ENCODE measurements at regions not wholly inside any gene's neighbourhood (a gene's known extent, or its start where the extent isn't known, plus 50 kb on each side); places are given as distances from the start of the nearest gene placed in this dataset.

- Histone ChIP-seq H3K27me3 (ENCODE audit: insufficient read depth, low read depth, severe bottlenecking) (no peaks in the 10 kb centered on the region), H3K36me3 (no peaks in the 10 kb centered on the region), H3K4me3 (ENCODE audit: low read depth, low read length) (no peak overlapping the region), H3K9me3 (ENCODE audit: severe bottlenecking) (peaks cover 2% of the 10 kb centered on the region), H3K27ac (no peak overlapping the region)
- no peak for TF ChIP-seq CTCF (IDR thresholded peaks at IDR 0.05; ENCODE audit: low read depth, low read length)
- no peak for DNase-seq
Observed at GRCh38 chr5:133827011-133827410, 141.4 kb downstream of the C5orf15 start.

GRCh38 chr5:133825631-133826289, 142.7 kb downstream of the C5orf15 start:
- no peak for DNase-seq
- Histone ChIP-seq H3K27ac (no peak overlapping the region), H3K27me3 (ENCODE audit: insufficient read depth, low read depth, severe bottlenecking) (no peaks in the 10 kb centered on the region), H3K4me3 (ENCODE audit: low read depth, low read length) (no peak overlapping the region), H3K9me3 (ENCODE audit: severe bottlenecking) (peaks cover 2% of the 10 kb centered on the region), H3K36me3 (no peaks in the 10 kb centered on the region)
- TF ChIP-seq CTCF (IDR thresholded peaks at IDR 0.05; ENCODE audit: low read depth, low read length): no peak

- Histone ChIP-seq H3K27me3 (ENCODE audit: insufficient read depth, low read depth, severe bottlenecking) (no peaks in the 10 kb centered on the region), H3K27ac (no peak overlapping the region), H3K9me3 (ENCODE audit: severe bottlenecking) (peaks cover 2% of the 10 kb centered on the region), H3K36me3 (no peaks in the 10 kb centered on the region), H3K4me3 (ENCODE audit: low read depth, low read length) (no peak overlapping the region)
- no peak for DNase-seq
- TF ChIP-seq CTCF (IDR thresholded peaks at IDR 0.05; ENCODE audit: low read depth, low read length): no peak
Observed at GRCh38 chr5:133824661-133825254, 143.7 kb downstream of the C5orf15 start.

GRCh38 chr5:133821889-133822288, 146.5 kb downstream of the C5orf15 start:
- Histone ChIP-seq H3K27me3 (ENCODE audit: insufficient read depth, low read depth, severe bottlenecking) (no peaks in the 10 kb centered on the region), H3K9me3 (ENCODE audit: severe bottlenecking) (no peaks in the 10 kb centered on the region), H3K4me3 (ENCODE audit: low read depth, low read length) (no peak overlapping the region), H3K36me3 (no peaks in the 10 kb centered on the region), H3K27ac (no peak overlapping the region)
- no peak for TF ChIP-seq CTCF (IDR thresholded peaks at IDR 0.05; ENCODE audit: low read depth, low read length)
- DNase-seq: no peak

GRCh38 chr5:133821311-133821741, 147.1 kb downstream of the C5orf15 start:
- no peak for DNase-seq
- Histone ChIP-seq H3K27ac (no peak overlapping the region), H3K4me3 (ENCODE audit: low read depth, low read length) (no peak overlapping the region), H3K36me3 (no peaks in the 10 kb centered on the region), H3K27me3 (ENCODE audit: insufficient read depth, low read depth, severe bottlenecking) (no peaks in the 10 kb centered on the region), H3K9me3 (ENCODE audit: severe bottlenecking) (no peaks in the 10 kb centered on the region)
- TF ChIP-seq CTCF (IDR thresholded peaks at IDR 0.05; ENCODE audit: low read depth, low read length): no peak

GRCh38 chr5:133820507-133820906, 147.9 kb downstream of the C5orf15 start:
- no peak for TF ChIP-seq CTCF (IDR thresholded peaks at IDR 0.05; ENCODE audit: low read depth, low read length)
- DNase-seq: no peak
- no peak overlapping the region for H3K4me3 ChIP-seq (ENCODE audit: low read depth, low read length)
- H3K36me3 ChIP-seq: no peaks in the 10 kb centered on the region
- no peak overlapping the region for H3K27ac ChIP-seq
- H3K27me3 ChIP-seq (ENCODE audit: insufficient read depth, low read depth, severe bottlenecking): no peaks in the 10 kb centered on the region
- no peaks in the 10 kb centered on the region for H3K9me3 ChIP-seq (ENCODE audit: severe bottlenecking)
